GM12878 (cell line): ENCODE measurements at regions not wholly inside any gene's neighbourhood (a gene's known extent, or its start where the extent isn't known, plus 50 kb on each side); places are given as distances from the start of the nearest gene placed in this dataset.

Experiments used
- ATAC-seq: fragments of 200-7000 bp; cut with Tn5 transposase; 3 replicates; pipeline ENCODE4 v1.9.1; 2020; ENCODE audit warnings: mild to moderate bottlenecking, moderate library complexity
- BruUV-seq: library from RNA; stranded (reverse); fragments of 400-500 nt; replicated peaks from 2 replicates; lab custom pipeline; 2021; lab: Mats Ljungman, UMichigan
- CTCF ChIA-PET: fragments of 300-600 bp; sonication (Branson Sonifier 250); formaldehyde crosslinking; extraction: SDS; loops from one replicate; lab custom pipeline; 2021; ENCODE audit warnings: inconsistent platforms; lab: Yijun Ruan, JAX
- POLR2A ChIA-PET: fragments of 350-600 bp; formaldehyde crosslinking; extraction: SDS; loops from one replicate; lab custom pipeline; 2021; ENCODE audit warnings: inconsistent platforms; lab: Charles Lee
- RAD21 ChIA-PET: fragments of 300-600 bp; sonication (Branson Sonifier 250); formaldehyde crosslinking; loops from one replicate; lab custom pipeline; 2023; ENCODE audit warnings: antibody characterized with exemption; ENCODE audit not compliant: unreplicated experiment; lab: Charles Lee
- SMC1A ChIA-PET: fragments of 300-600 bp; sonication (Branson Sonifier 250); formaldehyde crosslinking; loops from one replicate; lab custom pipeline; 2023; ENCODE audit not compliant: unreplicated experiment, uncharacterized antibody; lab: Charles Lee
- DNase-seq: peaks from one replicate; pipeline ENCODE4 v3.0.0-alpha.2; 2011; ENCODE audit warnings: low read depth, low spot score
- FAIRE-seq: peaks from 3 replicates; lab custom pipeline; 2011; peaks lifted over from hg19 to GRCh38; lab: Jason Lieb, UNC
- H2AFZ ChIP-seq: 2 replicates; pipeline ENCODE4 v1.6.0; 2011; ENCODE audit warnings: low read depth, low read length, control low read depth; ENCODE audit not compliant: control insufficient read depth
- H3K27ac ChIP-seq: 2 replicates; pipeline ENCODE4 v1.5.1; 2011; ENCODE audit warnings: control low read depth; ENCODE audit not compliant: control insufficient read depth, insufficient read depth
- H3K27me3 ChIP-seq, 2 experiments: replicated peaks in 1 of 2; 2 replicates each; pipeline versions ENCODE4 v1.6.0 to v1.6.1; 2011; ENCODE audit warnings: low read length in 1 of 2; ENCODE audit not compliant: control insufficient read depth in 2 of 2, insufficient read depth in 2 of 2
- H3K36me3 ChIP-seq, 2 experiments: 2 replicates each; pipeline ENCODE4 v1.5.1; 2011; ENCODE audit warnings: low read length in 1 of 2; ENCODE audit not compliant: control insufficient read depth in 2 of 2, insufficient read depth in 2 of 2
- H3K4me1 ChIP-seq: 2 replicates; pipeline ENCODE4 v1.6.1; 2011; ENCODE audit warnings: mild to moderate bottlenecking, low read length, moderate library complexity, mixed read lengths; ENCODE audit not compliant: control insufficient read depth, insufficient read depth
- H3K4me2 ChIP-seq: 2 replicates; pipeline ENCODE4 v1.6.0; 2011; ENCODE audit warnings: control low read depth; ENCODE audit not compliant: control insufficient read depth, insufficient read depth
- H3K4me3 ChIP-seq: fragments of 200-600 bp; sonication (generic); 2 replicates; pipeline ENCODE4 v1.5.1; 2016
- H3K79me2 ChIP-seq: 2 replicates; pipeline ENCODE4 v1.6.0; 2011; ENCODE audit warnings: low read length; ENCODE audit not compliant: control insufficient read depth, insufficient read depth
- H3K9ac ChIP-seq: 2 replicates; pipeline ENCODE4 v1.8.0; 2011; ENCODE audit warnings: low read length, control low read depth, mixed read lengths; ENCODE audit not compliant: control insufficient read depth, insufficient read depth
- H3K9me3 ChIP-seq: replicated peaks from 3 replicates; pipeline ENCODE4 v1.5.1; 2011; ENCODE audit warnings: mild to moderate bottlenecking, low read length; ENCODE audit not compliant: control insufficient read depth, insufficient read depth
- H4K20me1 ChIP-seq: 2 replicates; pipeline ENCODE4 v1.6.0; 2011; ENCODE audit not compliant: control insufficient read depth, insufficient read depth
- CBX5 ChIP-seq: sonication (generic); IDR thresholded peaks from 2 replicates; pipeline ENCODE4 v1.6.1; 2016; ENCODE audit warnings: low read depth, moderate library complexity, mild to moderate bottlenecking, inconsistent platforms
- FOXK2 ChIP-seq: fragments of 450-650 bp; IDR thresholded peaks from 2 replicates; pipeline ENCODE4 v1.6.1; 2017; ENCODE audit warnings: mild to moderate bottlenecking, moderate library complexity
- GABPA ChIP-seq: IDR thresholded peaks from 2 replicates; pipeline ENCODE4 v1.6.1; 2014; ENCODE audit warnings: antibody characterized with exemption, low read depth, mild to moderate bottlenecking, inconsistent platforms
- IKZF1 ChIP-seq: fragments of 450-650 bp; conservative IDR thresholded peaks from 2 replicates; pipeline ENCODE4 v1.6.1; 2017; ENCODE audit warnings: antibody characterized with exemption, mild to moderate bottlenecking
- JUNB ChIP-seq: IDR thresholded peaks from 2 replicates; pipeline ENCODE4 v1.6.1; 2016; ENCODE audit warnings: antibody characterized with exemption, mild to moderate bottlenecking
- RAD51 ChIP-seq: fragments of 450-650 bp; IDR thresholded peaks from 2 replicates; pipeline ENCODE4 v1.6.1; 2016; ENCODE audit warnings: moderate library complexity, mild to moderate bottlenecking, inconsistent platforms
- SMAD1 ChIP-seq: fragments of 450-650 bp; IDR thresholded peaks from 2 replicates; pipeline ENCODE4 v1.6.1; 2018; ENCODE audit warnings: mild to moderate bottlenecking, low read depth; ENCODE audit not compliant: partially characterized antibody
- WGBS: methylation state at CpG from one replicate; pipeline ENCODE4 v1.1.6; 2016; ENCODE audit warnings: low lambda C conversion rate; ENCODE audit not compliant: insufficient replicate concordance, insufficient coverage; ENCODE audit errors: missing lambda C conversion rate; 5-methylcytosine and 5-hydroxymethylcytosine counted together
- in situ Hi-C: fragments of 300-500 bp; cut with MboI; formaldehyde crosslinking; loops from 9 replicates; pipeline ENCODE4 v1.14.3; 2018; ENCODE audit warnings: mixed read lengths
- intact Hi-C: fragments of 100-400 bp; cut with micrococcal nuclease; formaldehyde crosslinking; loops from one replicate; pipeline ENCODE4 v1.14.2; 2022; ENCODE audit not compliant: unreplicated experiment
- TF ChIP-seq, protein P1 (sequence below): IDR thresholded peaks from 2 replicates; pipeline ENCODE4 v1.6.1; 2012; ENCODE audit warnings: low read depth, low read length, improper control_type of control experiment
- TF ChIP-seq, protein P2 (sequence below): fragments of 450-650 bp; IDR thresholded peaks from 2 replicates; pipeline ENCODE4 v1.6.1; 2018; ENCODE audit warnings: mild to moderate bottlenecking, low read depth, moderate library complexity; ENCODE audit not compliant: partially characterized antibody
- TF ChIP-seq, protein P3 (sequence below): IDR thresholded peaks from 2 replicates; pipeline ENCODE4 v1.6.1; 2012; ENCODE audit warnings: low read length, inconsistent platforms

DNA sequence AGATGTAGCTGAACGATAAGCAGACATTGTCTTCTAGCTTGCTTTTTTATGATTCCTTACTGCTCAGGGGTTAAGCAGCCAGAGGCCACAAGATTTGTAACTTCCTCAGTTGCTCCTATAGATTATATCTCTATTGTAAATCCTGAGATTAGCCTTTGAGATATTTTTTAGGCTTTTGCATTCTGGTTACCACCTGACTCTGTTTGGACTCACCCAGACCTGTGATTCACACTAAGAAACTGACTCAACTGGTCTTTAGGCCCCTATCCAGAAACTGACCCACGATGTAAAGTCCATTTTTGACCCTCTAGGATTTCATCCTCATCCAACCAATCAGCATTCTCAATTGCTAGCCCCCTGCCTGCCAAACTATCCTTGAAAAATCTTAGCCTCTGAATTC is 194.4 kb downstream of the RASSF9 start:
- SMC1A ChIA-PET: no interaction called here
- RAD21 ChIA-PET: no interaction called here
- H3K4me2 ChIP-seq: no peak overlapping the region

More for the DNA sequence above, 194.4 kb downstream of the RASSF9 start:
- Histone ChIP-seq H3K27me3 (no peaks in the 10 kb centered on the region), H3K4me3 (no peak overlapping the region), H3K9me3 (no peaks in the 10 kb centered on the region), H4K20me1 (no peaks in the 10 kb centered on the region), H3K79me2 (no peaks in the 10 kb centered on the region), H2AFZ (no peak overlapping the region), H3K9ac (no peak overlapping the region), H3K27ac (no peak overlapping the region), H3K4me1 (no peaks in the 10 kb centered on the region), H3K36me3 (no peaks in the 10 kb centered on the region)
- BruUV-seq: no TSS peak
- DNase-seq: no peak
- in situ Hi-C loops (no loop called here), intact Hi-C loops (no loop called here)
- ChIA-PET POLR2A (no interaction called here), CTCF (no interaction called here)
- 0% methylated on average over 2 of the region's 2 CpGs for WGBS
- TF ChIP-seq GABPA: no peak
- no peak for TF ChIP-seq JUNB
- no peak for TF ChIP-seq FOXK2
- TF ChIP-seq, protein P1, sequence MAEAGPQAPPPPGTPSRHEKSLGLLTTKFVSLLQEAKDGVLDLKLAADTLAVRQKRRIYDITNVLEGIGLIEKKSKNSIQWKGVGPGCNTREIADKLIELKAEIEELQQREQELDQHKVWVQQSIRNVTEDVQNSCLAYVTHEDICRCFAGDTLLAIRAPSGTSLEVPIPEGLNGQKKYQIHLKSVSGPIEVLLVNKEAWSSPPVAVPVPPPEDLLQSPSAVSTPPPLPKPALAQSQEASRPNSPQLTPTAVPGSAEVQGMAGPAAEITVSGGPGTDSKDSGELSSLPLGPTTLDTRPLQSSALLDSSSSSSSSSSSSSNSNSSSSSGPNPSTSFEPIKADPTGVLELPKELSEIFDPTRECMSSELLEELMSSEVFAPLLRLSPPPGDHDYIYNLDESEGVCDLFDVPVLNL: no peak
- TF ChIP-seq IKZF1: no peak
- TF ChIP-seq, protein P2, sequence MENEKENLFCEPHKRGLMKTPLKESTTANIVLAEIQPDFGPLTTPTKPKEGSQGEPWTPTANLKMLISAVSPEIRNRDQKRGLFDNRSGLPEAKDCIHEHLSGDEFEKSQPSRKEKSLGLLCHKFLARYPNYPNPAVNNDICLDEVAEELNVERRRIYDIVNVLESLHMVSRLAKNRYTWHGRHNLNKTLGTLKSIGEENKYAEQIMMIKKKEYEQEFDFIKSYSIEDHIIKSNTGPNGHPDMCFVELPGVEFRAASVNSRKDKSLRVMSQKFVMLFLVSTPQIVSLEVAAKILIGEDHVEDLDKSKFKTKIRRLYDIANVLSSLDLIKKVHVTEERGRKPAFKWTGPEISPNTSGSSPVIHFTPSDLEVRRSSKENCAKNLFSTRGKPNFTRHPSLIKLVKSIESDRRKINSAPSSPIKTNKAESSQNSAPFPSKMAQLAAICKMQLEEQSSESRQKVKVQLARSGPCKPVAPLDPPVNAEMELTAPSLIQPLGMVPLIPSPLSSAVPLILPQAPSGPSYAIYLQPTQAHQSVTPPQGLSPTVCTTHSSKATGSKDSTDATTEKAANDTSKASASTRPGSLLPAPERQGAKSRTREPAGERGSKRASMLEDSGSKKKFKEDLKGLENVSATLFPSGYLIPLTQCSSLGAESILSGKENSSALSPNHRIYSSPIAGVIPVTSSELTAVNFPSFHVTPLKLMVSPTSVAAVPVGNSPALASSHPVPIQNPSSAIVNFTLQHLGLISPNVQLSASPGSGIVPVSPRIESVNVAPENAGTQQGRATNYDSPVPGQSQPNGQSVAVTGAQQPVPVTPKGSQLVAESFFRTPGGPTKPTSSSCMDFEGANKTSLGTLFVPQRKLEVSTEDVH: no peak
- no peak for TF ChIP-seq SMAD1
- no peak for TF ChIP-seq RAD51
- TF ChIP-seq, protein P3, sequence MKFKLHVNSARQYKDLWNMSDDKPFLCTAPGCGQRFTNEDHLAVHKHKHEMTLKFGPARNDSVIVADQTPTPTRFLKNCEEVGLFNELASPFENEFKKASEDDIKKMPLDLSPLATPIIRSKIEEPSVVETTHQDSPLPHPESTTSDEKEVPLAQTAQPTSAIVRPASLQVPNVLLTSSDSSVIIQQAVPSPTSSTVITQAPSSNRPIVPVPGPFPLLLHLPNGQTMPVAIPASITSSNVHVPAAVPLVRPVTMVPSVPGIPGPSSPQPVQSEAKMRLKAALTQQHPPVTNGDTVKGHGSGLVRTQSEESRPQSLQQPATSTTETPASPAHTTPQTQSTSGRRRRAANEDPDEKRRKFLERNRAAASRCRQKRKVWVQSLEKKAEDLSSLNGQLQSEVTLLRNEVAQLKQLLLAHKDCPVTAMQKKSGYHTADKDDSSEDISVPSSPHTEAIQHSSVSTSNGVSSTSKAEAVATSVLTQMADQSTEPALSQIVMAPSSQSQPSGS: no peak
- TF ChIP-seq CBX5: no peak
- FAIRE-seq: no peak
- ATAC-seq: no peak
